CD4-positive, alpha-beta T cell (primary cell): ENCODE measurements at regions not wholly inside any gene's neighbourhood (a gene's known extent, or its start where the extent isn't known, plus 50 kb on each side); places are given as distances from the start of the nearest gene placed in this dataset.

Experiments
- ATAC-seq: fragments of 200-7000 bp; cut with Tn5 transposase; one replicate; pipeline ENCODE4 v1.10.0; 2022; ENCODE audit warnings: mild to moderate bottlenecking; ENCODE audit not compliant: poor library complexity
- CTCF ChIA-PET: fragments of 350-600 bp; sonication (Branson Sonifier 250); formaldehyde crosslinking; loops from one replicate; lab custom pipeline; 2021; ENCODE audit warnings: antibody characterized with exemption, inconsistent platforms; lab: Charles Lee
- POLR2A ChIA-PET: fragments of 350-600 bp; sonication (Branson Sonifier 250); formaldehyde crosslinking; loops from one replicate; lab custom pipeline; 2021; ENCODE audit warnings: antibody characterized with exemption, inconsistent platforms; lab: Charles Lee
- DNase-seq, 14 experiments: peaks; one replicate each; pipeline ENCODE4 v3.0.0-alpha.2; 2013 to 2020; ENCODE audit warnings: mixed read lengths in 2 of 14
- H3K27ac ChIP-seq, 2 donors: one replicate each; pipeline versions ENCODE4 v1.5.1 to v1.7.0; 2013; ENCODE audit warnings: low read length in 2 of 2, low read depth in 1 of 2, mild to moderate bottlenecking in 1 of 2
- H3K27me3 ChIP-seq, 2 experiments: 1 replicate in 1 of 2; 2 replicates in 1 of 2; pipeline versions ENCODE4 v1.6.1 to v1.7.0; 2013; ENCODE audit warnings: low read length in 2 of 2, control low read depth in 1 of 2, mild to moderate bottlenecking in 1 of 2, moderate library complexity in 1 of 2; ENCODE audit not compliant: insufficient read depth in 2 of 2, control insufficient read depth in 1 of 2
- H3K36me3 ChIP-seq: one replicate; pipeline ENCODE4 v1.6.1; 2013; ENCODE audit warnings: low read length, control low read depth; ENCODE audit not compliant: insufficient read depth
- H3K4me1 ChIP-seq: one replicate; pipeline ENCODE4 v1.6.1; 2013; ENCODE audit warnings: low read length, control low read depth; ENCODE audit not compliant: insufficient read depth
- H3K4me3 ChIP-seq: one replicate; pipeline ENCODE4 v1.5.1; 2013; ENCODE audit warnings: mild to moderate bottlenecking, low read length, moderate library complexity
- H3K9me3 ChIP-seq, 2 experiments: 1 replicate in 1 of 2; 2 replicates in 1 of 2; pipeline versions ENCODE4 v1.6.1 to v1.7.0; 2013; ENCODE audit warnings: low read length in 2 of 2, mild to moderate bottlenecking in 2 of 2, control low read depth in 1 of 2, moderate library complexity in 1 of 2; ENCODE audit not compliant: control insufficient read depth in 1 of 2, insufficient read depth in 1 of 2
- H3K27ac Mint-ChIP-seq: one replicate; pipeline ENCODE4 v1.8.0; 2020; ENCODE audit warnings: mixed read lengths
- H3K27me3 Mint-ChIP-seq: one replicate; pipeline ENCODE4 v1.8.0; 2021; ENCODE audit warnings: mixed read lengths
- H3K36me3 Mint-ChIP-seq: one replicate; pipeline ENCODE4 v1.8.0; 2021; ENCODE audit warnings: low read depth, mixed read lengths
- H3K4me1 Mint-ChIP-seq: one replicate; pipeline ENCODE4 v1.8.0; 2021; ENCODE audit warnings: low read depth, mixed read lengths
- H3K4me3 Mint-ChIP-seq: one replicate; pipeline ENCODE4 v1.8.0; 2020; ENCODE audit warnings: mild to moderate bottlenecking, mixed read lengths
- H3K9me3 Mint-ChIP-seq: one replicate; pipeline ENCODE4 v1.8.0; 2020; ENCODE audit warnings: mixed read lengths
- CTCF ChIP-seq: fragments of 200-600 bp; IDR thresholded peaks from one replicate; pipeline ENCODE4 v1.8.0; 2022; ENCODE audit warnings: antibody characterized with exemption, mild to moderate bottlenecking
- intact Hi-C, 2 experiments: fragments of 100-400 bp; cut with DNase I in 1 of 2; cut with micrococcal nuclease in 1 of 2; formaldehyde crosslinking; loops; one replicate each; pipeline versions ENCODE4 v1.15.1 to v1.9.0; 2023 to 2025; cut with DNase I, micrococcal nuclease

- Mint-ChIP-seq H3K27ac (no peak overlapping the region), H3K36me3 (no peaks in the 10 kb centered on the region), H3K4me1 (no peaks in the 10 kb centered on the region), H3K9me3 (no peaks in the 10 kb centered on the region), H3K27me3 (no peaks in the 10 kb centered on the region), H3K4me3 (no peak overlapping the region)
- peaks cover 0 to 5% of the 10 kb centered on the region in 2 experiments for H3K9me3 ChIP-seq
- no peak overlapping the region for H3K4me3 ChIP-seq
- H3K27ac ChIP-seq = no peak overlapping the region
- ATAC-seq (no peak), DNase-seq (no peak)
- no peaks in the 10 kb centered on the region for H3K4me1 ChIP-seq
- ChIA-PET CTCF (no interaction called here), POLR2A (no interaction called here)
- no peak for TF ChIP-seq CTCF
- H3K36me3 ChIP-seq = no peaks in the 10 kb centered on the region
- no peaks in the 10 kb centered on the region for H3K27me3 ChIP-seq
- intact Hi-C loops = no loop called here
These were observed 406.2 kb upstream of the BRINP1 start for GRCh38 chr9:119775410-119775809.

GRCh38 chr9:119773823-119774222 lies 404.6 kb upstream of the BRINP1 start:
- no peaks in the 10 kb centered on the region for H3K36me3 Mint-ChIP-seq
- DNase-seq (no peak), ATAC-seq (no peak)
- H3K4me1 Mint-ChIP-seq = no peaks in the 10 kb centered on the region
- no peaks in the 10 kb centered on the region for H3K9me3 Mint-ChIP-seq
- CTCF ChIA-PET = no interaction called here
- POLR2A ChIA-PET = no interaction called here
- no peaks in the 10 kb centered on the region for H3K27me3 Mint-ChIP-seq
- Histone ChIP-seq H3K27me3 (no peaks in the 10 kb centered on the region), H3K27ac (no peak overlapping the region), H3K4me1 (no peaks in the 10 kb centered on the region), H3K9me3 (peaks cover 0 to 4% of the 10 kb centered on the region in 2 experiments), H3K4me3 (no peak overlapping the region), H3K36me3 (no peaks in the 10 kb centered on the region)
- no peak for TF ChIP-seq CTCF
- intact Hi-C loops = no loop called here
- no peak overlapping the region for H3K27ac Mint-ChIP-seq
- no peak overlapping the region for H3K4me3 Mint-ChIP-seq

- Histone ChIP-seq H3K9me3 (no peaks in the 10 kb centered on the region), H3K36me3 (no peaks in the 10 kb centered on the region), H3K4me3 (no peak overlapping the region), H3K27ac (no peak overlapping the region), H3K27me3 (no peaks in the 10 kb centered on the region), H3K4me1 (no peaks in the 10 kb centered on the region)
- DNase-seq (no peak), ATAC-seq (no peak)
- intact Hi-C loops = no loop called here
- no peak for TF ChIP-seq CTCF
- ChIA-PET CTCF (no interaction called here), POLR2A (no interaction called here)
- H3K27me3 Mint-ChIP-seq = no peaks in the 10 kb centered on the region
- no peak overlapping the region for H3K4me3 Mint-ChIP-seq
- H3K36me3 Mint-ChIP-seq = no peaks in the 10 kb centered on the region
- no peaks in the 10 kb centered on the region for H3K4me1 Mint-ChIP-seq
- no peaks in the 10 kb centered on the region for H3K9me3 Mint-ChIP-seq
- H3K27ac Mint-ChIP-seq = no peak overlapping the region
These were observed 402.1 kb upstream of the BRINP1 start for GRCh38 chr9:119771341-119771740.
